OCI-LY1 (cell line): ENCODE measurements at regions not wholly inside any gene's neighbourhood (a gene's known extent, or its start where the extent isn't known, plus 50 kb on each side); places are given as distances from the start of the nearest gene placed in this dataset.

Source experiments
- H2AFZ ChIP-seq: fragments of 200-600 bp; sonication (generic), shearing (Covaris generic); 2 replicates; pipeline ENCODE4 v1.6.0; 2014; ENCODE audit warnings: antibody characterized with exemption, mild to moderate bottlenecking, low read length
- H3F3A ChIP-seq: fragments of 200-600 bp; sonication (generic), shearing (Covaris generic); 2 replicates; pipeline ENCODE4 v1.6.0; 2014; ENCODE audit warnings: mild to moderate bottlenecking, antibody characterized with exemption, low read length, moderate library complexity; ENCODE audit not compliant: insufficient read depth
- H3K27ac ChIP-seq: fragments of 200-600 bp; sonication (generic); 2 replicates; pipeline ENCODE4 v1.5.1; 2014; ENCODE audit warnings: low read length, mixed run types, mild to moderate bottlenecking, low read depth; ENCODE audit not compliant: poor library complexity, severe bottlenecking
- H3K27me3 ChIP-seq: fragments of 200-600 bp; sonication (generic); 2 replicates; pipeline ENCODE4 v1.6.0; 2014; ENCODE audit warnings: antibody characterized with exemption, mild to moderate bottlenecking, low read length, moderate library complexity; ENCODE audit not compliant: insufficient read depth
- H3K36me3 ChIP-seq: fragments of 200-600 bp; sonication (generic); 2 replicates; pipeline ENCODE4 v1.6.1; 2014; ENCODE audit warnings: mild to moderate bottlenecking, antibody characterized with exemption, low read length, moderate library complexity, mixed read lengths; ENCODE audit not compliant: insufficient read depth
- H3K4me1 ChIP-seq: fragments of 200-600 bp; sonication (generic); 2 replicates; pipeline ENCODE4 v1.5.1; 2014; ENCODE audit warnings: mild to moderate bottlenecking, low read length, moderate library complexity; ENCODE audit not compliant: insufficient read depth, severe bottlenecking
- H3K4me2 ChIP-seq: fragments of 200-600 bp; sonication (generic), shearing (Covaris generic); 2 replicates; pipeline ENCODE4 v1.6.1; 2014; ENCODE audit warnings: low read length
- H3K4me3 ChIP-seq: fragments of 200-600 bp; sonication (generic); 2 replicates; pipeline ENCODE4 v1.5.1; 2014; ENCODE audit warnings: low read length, low read depth, mild to moderate bottlenecking, mixed read lengths; ENCODE audit not compliant: poor library complexity, severe bottlenecking
- H3K79me2 ChIP-seq: fragments of 200-600 bp; shearing (Covaris generic); 2 replicates; pipeline ENCODE4 v1.6.1; 2016; ENCODE audit warnings: mixed run types, low read length, mixed read lengths; ENCODE audit not compliant: insufficient read depth
- H3K9ac ChIP-seq: fragments of 200-600 bp; sonication (generic), shearing (Covaris generic); 2 replicates; pipeline ENCODE4 v1.6.1; 2014; ENCODE audit warnings: mild to moderate bottlenecking, low read length, mixed read lengths
- H3K9me2 ChIP-seq: fragments of 200-600 bp; sonication (generic), shearing (Covaris generic); 2 replicates; pipeline ENCODE4 v1.6.1; 2014; ENCODE audit warnings: low read depth, mild to moderate bottlenecking, low read length, mixed read lengths
- H3K9me3 ChIP-seq: fragments of 200-600 bp; shearing (Covaris generic); 2 replicates; pipeline ENCODE4 v1.6.1; 2014; ENCODE audit warnings: low read length, mixed read lengths
- H4K20me1 ChIP-seq: fragments of 200-600 bp; sonication (generic), shearing (Covaris generic); 2 replicates; pipeline ENCODE4 v1.6.0; 2016; ENCODE audit warnings: mild to moderate bottlenecking, low read length; ENCODE audit not compliant: insufficient read depth
- EZH2 ChIP-seq: fragments of 200-600 bp; sonication (generic), shearing (Covaris generic); IDR thresholded peaks from 2 replicates; pipeline ENCODE4 v1.8.0; 2017; ENCODE audit warnings: borderline replicate concordance, mixed run types, mild to moderate bottlenecking, antibody characterized with exemption, low read length, moderate library complexity, mixed read lengths
- TF ChIP-seq, protein P1 (sequence below): fragments of 200-600 bp; sonication (generic), shearing (Covaris generic); IDR thresholded peaks from 2 replicates; pipeline ENCODE4 v1.5.1; 2017; ENCODE audit warnings: mild to moderate bottlenecking, antibody characterized with exemption, low read length, moderate library complexity, mixed read lengths

DNA sequence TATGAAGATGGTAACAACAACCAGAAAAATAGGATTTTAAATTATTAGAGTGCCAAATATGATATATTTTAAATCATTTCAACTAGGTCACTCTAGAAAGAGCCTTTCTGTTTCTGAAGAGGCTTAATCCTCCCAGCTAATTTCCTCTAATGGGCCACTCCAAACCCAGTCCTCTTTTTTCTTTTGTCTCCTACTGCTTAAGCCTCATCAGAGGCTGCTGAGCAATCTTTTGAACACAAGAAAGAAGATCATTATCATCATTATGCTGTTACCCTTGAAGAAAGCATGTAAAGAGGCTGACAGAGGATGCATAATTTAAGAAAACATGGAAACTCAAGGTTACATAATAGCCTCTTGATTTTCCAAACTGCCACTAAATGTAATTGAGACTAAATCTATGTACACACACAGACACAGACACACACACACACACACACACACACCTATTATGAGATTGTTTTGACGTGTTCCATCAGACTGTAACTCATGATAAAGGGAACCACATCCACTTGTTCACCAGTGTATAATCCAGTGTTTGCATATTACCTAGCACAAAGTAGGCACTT, 519.6 kb downstream of the METTL15 start:
- no peaks in the 10 kb centered on the region for H3K79me2 ChIP-seq
- H3K4me1 ChIP-seq: no peaks in the 10 kb centered on the region
- no peaks in the 10 kb centered on the region for H3F3A ChIP-seq
- H3K4me3 ChIP-seq: no peak overlapping the region
- no peaks in the 10 kb centered on the region for H3K36me3 ChIP-seq
- no peak overlapping the region for H2AFZ ChIP-seq
- no peaks in the 10 kb centered on the region for H3K9me2 ChIP-seq
- TF ChIP-seq, protein P1, sequence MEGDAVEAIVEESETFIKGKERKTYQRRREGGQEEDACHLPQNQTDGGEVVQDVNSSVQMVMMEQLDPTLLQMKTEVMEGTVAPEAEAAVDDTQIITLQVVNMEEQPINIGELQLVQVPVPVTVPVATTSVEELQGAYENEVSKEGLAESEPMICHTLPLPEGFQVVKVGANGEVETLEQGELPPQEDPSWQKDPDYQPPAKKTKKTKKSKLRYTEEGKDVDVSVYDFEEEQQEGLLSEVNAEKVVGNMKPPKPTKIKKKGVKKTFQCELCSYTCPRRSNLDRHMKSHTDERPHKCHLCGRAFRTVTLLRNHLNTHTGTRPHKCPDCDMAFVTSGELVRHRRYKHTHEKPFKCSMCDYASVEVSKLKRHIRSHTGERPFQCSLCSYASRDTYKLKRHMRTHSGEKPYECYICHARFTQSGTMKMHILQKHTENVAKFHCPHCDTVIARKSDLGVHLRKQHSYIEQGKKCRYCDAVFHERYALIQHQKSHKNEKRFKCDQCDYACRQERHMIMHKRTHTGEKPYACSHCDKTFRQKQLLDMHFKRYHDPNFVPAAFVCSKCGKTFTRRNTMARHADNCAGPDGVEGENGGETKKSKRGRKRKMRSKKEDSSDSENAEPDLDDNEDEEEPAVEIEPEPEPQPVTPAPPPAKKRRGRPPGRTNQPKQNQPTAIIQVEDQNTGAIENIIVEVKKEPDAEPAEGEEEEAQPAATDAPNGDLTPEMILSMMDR: no peak
- no peak for TF ChIP-seq EZH2
- H3K9ac ChIP-seq: no peak overlapping the region
- H3K4me2 ChIP-seq: no peak overlapping the region
- no peaks in the 10 kb centered on the region for H3K27me3 ChIP-seq
- H3K27ac ChIP-seq: no peak overlapping the region
- H4K20me1 ChIP-seq: no peaks in the 10 kb centered on the region
- H3K9me3 ChIP-seq: no peaks in the 10 kb centered on the region

DNA sequence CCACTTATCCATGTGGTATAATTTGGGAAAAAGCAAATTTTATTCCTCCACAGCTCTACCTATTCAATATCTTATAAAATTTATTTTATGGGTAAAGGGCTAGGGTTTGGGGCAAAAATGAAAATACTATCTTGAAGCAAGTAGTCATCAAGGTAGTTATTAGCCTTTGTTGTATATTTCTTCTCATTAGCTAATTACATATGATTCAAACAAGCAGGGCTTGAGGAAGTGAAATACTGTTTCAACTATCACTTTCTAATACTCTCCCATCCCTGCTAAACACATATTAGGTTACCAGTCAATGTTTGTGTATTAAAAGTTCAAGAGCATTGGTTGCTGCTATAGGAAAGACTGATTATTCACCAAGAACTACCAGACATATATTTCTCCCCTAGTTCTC, 517.3 kb downstream of the METTL15 start:
- Histone ChIP-seq H4K20me1 (no peaks in the 10 kb centered on the region), H3K27me3 (no peaks in the 10 kb centered on the region), H3K4me2 (no peak overlapping the region), H3K9me3 (no peaks in the 10 kb centered on the region), H3K4me1 (no peaks in the 10 kb centered on the region), H2AFZ (no peak overlapping the region), H3F3A (no peaks in the 10 kb centered on the region), H3K36me3 (no peaks in the 10 kb centered on the region), H3K79me2 (no peaks in the 10 kb centered on the region), H3K9me2 (no peaks in the 10 kb centered on the region), H3K27ac (no peak overlapping the region), H3K9ac (no peak overlapping the region), H3K4me3 (no peak overlapping the region)
- TF ChIP-seq, protein P1: no peak
- TF ChIP-seq EZH2: no peak

DNA sequence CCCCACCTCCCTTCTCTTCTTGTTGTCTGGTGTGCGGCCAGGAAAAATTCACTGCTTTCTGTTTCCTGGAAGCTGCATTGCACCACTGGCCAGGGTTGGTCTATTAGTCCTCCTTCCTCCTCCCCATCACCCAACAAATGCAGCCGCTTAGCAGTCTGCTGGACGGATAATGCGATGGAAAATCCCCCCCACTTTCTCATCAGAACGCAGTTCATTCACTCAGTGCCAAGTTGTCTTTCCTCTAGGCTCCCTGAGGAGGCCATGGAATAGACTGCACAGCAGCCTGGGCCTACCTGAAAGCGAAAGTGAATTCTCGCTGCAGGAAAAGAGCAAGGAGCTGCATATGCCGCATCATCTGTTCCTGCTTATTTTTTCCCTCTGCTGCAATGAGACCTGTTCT, 513.6 kb downstream of the METTL15 start:
- no peak overlapping the region for H3K9ac ChIP-seq
- H3K4me3 ChIP-seq: no peak overlapping the region
- no peaks in the 10 kb centered on the region for H3K4me1 ChIP-seq
- no peaks in the 10 kb centered on the region for H3K79me2 ChIP-seq
- H3K27me3 ChIP-seq: no peaks in the 10 kb centered on the region
- H3K27ac ChIP-seq: no peak overlapping the region
- H3K4me2 ChIP-seq: no peak overlapping the region
- H3K9me3 ChIP-seq: no peaks in the 10 kb centered on the region
- no peak for TF ChIP-seq EZH2
- TF ChIP-seq, protein P1: no peak
- no peaks in the 10 kb centered on the region for H3F3A ChIP-seq
- no peaks in the 10 kb centered on the region for H4K20me1 ChIP-seq
- no peaks in the 10 kb centered on the region for H3K9me2 ChIP-seq
- no peak overlapping the region for H2AFZ ChIP-seq
- H3K36me3 ChIP-seq: no peaks in the 10 kb centered on the region
